IMR-90 (cell line): ENCODE measurements at regions not wholly inside any gene's neighbourhood (a gene's known extent, or its start where the extent isn't known, plus 50 kb on each side); places are given as distances from the start of the nearest gene placed in this dataset.

Source experiments
- ATAC-seq: fragments of 200-7000 bp; cut with Tn5 transposase; 2 replicates; pipeline ENCODE4 v1.9.1; 2020; ENCODE audit warnings: low read depth, mild to moderate bottlenecking, moderate library complexity
- BruUV-seq: library from RNA; stranded (reverse); fragments of 400-500 nt; replicated peaks from 2 replicates; lab custom pipeline; 2021; lab: Mats Ljungman, UMichigan
- CTCF ChIA-PET: fragments of 300-600 bp; formaldehyde crosslinking; extraction: SDS; loops from one replicate; lab custom pipeline; 2021; ENCODE audit warnings: antibody characterized with exemption; lab: Yijun Ruan, JAX
- POLR2A ChIA-PET: fragments of 300-600 bp; sonication (Branson Sonifier 250); formaldehyde crosslinking; loops from one replicate; lab custom pipeline; 2022; ENCODE audit warnings: antibody characterized with exemption; ENCODE audit not compliant: unreplicated experiment; lab: Charles Lee
- DNase-seq: peaks from one replicate; pipeline ENCODE4 v3.0.0; 2013
- H2AFZ ChIP-seq: replicated peaks from 2 replicates; pipeline ENCODE3; 2013; ENCODE audit warnings: low read length, mild to moderate bottlenecking; ENCODE audit not compliant: poor library complexity
- H2AK5ac ChIP-seq: 2 replicates; pipeline ENCODE4 v1.6.1; 2013; ENCODE audit warnings: low read depth, low read length, inconsistent platforms
- H2AK9ac ChIP-seq: replicated peaks from 2 replicates; pipeline ENCODE3; 2013; ENCODE audit warnings: mild to moderate bottlenecking, low read depth, low read length, moderate library complexity; ENCODE audit not compliant: poor library complexity
- H2BK120ac ChIP-seq: 2 replicates; pipeline ENCODE4 v1.6.1; 2013; ENCODE audit warnings: low read depth, low read length, inconsistent platforms
- H2BK15ac ChIP-seq: 3 replicates; pipeline ENCODE4 v1.6.1; 2013; ENCODE audit warnings: low read depth, low read length, inconsistent platforms
- H2BK20ac ChIP-seq: 2 replicates; pipeline ENCODE4 v1.6.1; 2013; ENCODE audit warnings: low read depth, mild to moderate bottlenecking, inconsistent platforms, low read length, moderate library complexity
- H2BK5ac ChIP-seq: 2 replicates; pipeline ENCODE4 v1.6.1; 2013; ENCODE audit warnings: mild to moderate bottlenecking, low read depth, low read length, inconsistent platforms; ENCODE audit not compliant: poor library complexity, severe bottlenecking
- H3K14ac ChIP-seq: replicated peaks from 2 replicates; pipeline ENCODE4 v1.6.1; 2013; ENCODE audit warnings: low read depth, low read length, inconsistent platforms
- H3K18ac ChIP-seq: 2 replicates; pipeline ENCODE4 v1.6.1; 2013; ENCODE audit warnings: low read depth, low read length, control low read depth
- H3K23ac ChIP-seq: 2 replicates; pipeline ENCODE4 v1.6.1; 2013; ENCODE audit warnings: low read depth, low read length, inconsistent platforms
- H3K27ac ChIP-seq: 2 replicates; pipeline ENCODE4 v1.5.1; 2013; ENCODE audit warnings: mild to moderate bottlenecking, control low read depth, low read length; ENCODE audit not compliant: insufficient read depth
- H3K27me3 ChIP-seq: 2 replicates; pipeline ENCODE4 v1.6.1; 2013; ENCODE audit warnings: low read length; ENCODE audit not compliant: control insufficient read depth, insufficient read depth
- H3K36me3 ChIP-seq: 2 replicates; pipeline ENCODE4 v1.6.1; 2013; ENCODE audit warnings: low read length, mixed read lengths; ENCODE audit not compliant: control insufficient read depth, insufficient read depth
- H3K4ac ChIP-seq: 2 replicates; pipeline ENCODE4 v1.6.1; 2013; ENCODE audit warnings: low read depth, low read length, inconsistent platforms
- H3K4me1 ChIP-seq: 2 replicates; pipeline ENCODE4 v1.6.1; 2013; ENCODE audit warnings: low read length, mixed read lengths; ENCODE audit not compliant: control insufficient read depth, insufficient read depth
- H3K4me2 ChIP-seq: 2 replicates; pipeline ENCODE4 v1.6.1; 2013; ENCODE audit warnings: low read depth, mild to moderate bottlenecking, control low read depth, low read length, moderate library complexity
- H3K4me3 ChIP-seq: 2 replicates; pipeline ENCODE4 v1.5.1; 2013; ENCODE audit warnings: low read depth, mild to moderate bottlenecking, control low read depth, low read length, moderate library complexity; ENCODE audit not compliant: insufficient read depth
- H3K56ac ChIP-seq: 2 replicates; pipeline ENCODE4 v1.6.1; 2013; ENCODE audit warnings: low read length, inconsistent platforms; ENCODE audit not compliant: insufficient read depth; ENCODE audit errors: extremely low read depth
- H3K79me1 ChIP-seq, 2 experiments: 2 replicates each; pipeline ENCODE4 v1.6.1; 2013; ENCODE audit warnings: low read length in 2 of 2, inconsistent platforms in 1 of 2, low read depth in 1 of 2
- H3K9ac ChIP-seq: 2 replicates; pipeline ENCODE4 v1.6.1; 2013; ENCODE audit warnings: low read depth, low read length, control low read depth
- H3K9me1 ChIP-seq: 2 replicates; pipeline ENCODE4 v1.6.1; 2013; ENCODE audit warnings: low read length, inconsistent platforms; ENCODE audit not compliant: insufficient read depth
- H3K9me3 ChIP-seq: 2 replicates; pipeline ENCODE4 v1.6.1; 2013; ENCODE audit warnings: low read length; ENCODE audit not compliant: control insufficient read depth, insufficient read depth
- H4K20me1 ChIP-seq: 2 replicates; pipeline ENCODE4 v1.6.1; 2013; ENCODE audit warnings: low read length, inconsistent platforms; ENCODE audit not compliant: insufficient read depth
- H4K5ac ChIP-seq: 2 replicates; pipeline ENCODE4 v1.6.1; 2013; ENCODE audit warnings: mild to moderate bottlenecking, low read depth, low read length, control low read depth
- H4K8ac ChIP-seq, 2 experiments: 2 replicates each; pipeline ENCODE4 v1.6.1; 2013; ENCODE audit warnings: low read depth in 2 of 2, low read length in 2 of 2, control low read depth in 1 of 2, inconsistent platforms in 1 of 2
- H4K91ac ChIP-seq: 2 replicates; pipeline ENCODE4 v1.6.1; 2013; ENCODE audit warnings: low read depth, low read length, inconsistent platforms; ENCODE audit not compliant: insufficient read depth
- CEBPB ChIP-seq: IDR thresholded peaks from 2 replicates; pipeline ENCODE4 v1.6.1; 2012; ENCODE audit warnings: low read depth, low read length, improper control_type of control experiment
- CHD1 ChIP-seq: IDR thresholded peaks from 2 replicates; pipeline ENCODE4 v1.6.1; 2012; ENCODE audit warnings: low read depth, low read length, improper control_type of control experiment
- ELK1 ChIP-seq: fragments of 150-350 bp; IDR thresholded peaks from 2 replicates; pipeline ENCODE4 v1.6.1; 2016; ENCODE audit warnings: low read depth, mild to moderate bottlenecking, low read length, moderate library complexity, borderline replicate concordance
- FOS ChIP-seq: fragments of 150-350 bp; IDR thresholded peaks from 2 replicates; pipeline ENCODE4 v1.6.1; 2016; ENCODE audit warnings: low read depth, low read length
- MAZ ChIP-seq: IDR thresholded peaks from 2 replicates; pipeline ENCODE4 v1.6.1; 2012; ENCODE audit warnings: low read depth, mild to moderate bottlenecking, low read length, improper control_type of control experiment, moderate library complexity, borderline replicate concordance
- RAD21 ChIP-seq: IDR thresholded peaks from 2 replicates; pipeline ENCODE4 v1.6.1; 2012; ENCODE audit warnings: low read length, improper control_type of control experiment
- RCOR1 ChIP-seq: IDR thresholded peaks from 2 replicates; pipeline ENCODE4 v1.6.1; 2012; ENCODE audit warnings: mild to moderate bottlenecking, low read length, improper control_type of control experiment; ENCODE audit not compliant: insufficient replicate concordance
- RFX5 ChIP-seq: IDR thresholded peaks from 2 replicates; pipeline ENCODE4 v1.8.0; 2012; ENCODE audit warnings: low read depth, mild to moderate bottlenecking, low read length, moderate library complexity
- USF2 ChIP-seq: fragments of 150-350 bp; IDR thresholded peaks from 2 replicates; pipeline ENCODE4 v1.6.1; 2017; ENCODE audit warnings: mild to moderate bottlenecking, antibody characterized with exemption, low read length, low read depth
- WGBS, 2 experiments: methylation state at CpG; one replicate each; pipeline versions ENCODE4 v1.1.5 to v1.1.7; 2013; ENCODE audit warnings: missing lambda C conversion rate in 2 of 2; ENCODE audit not compliant: insufficient read length in 1 of 2; ENCODE audit errors: extremely low coverage in 2 of 2; 5-methylcytosine and 5-hydroxymethylcytosine counted together
- dilution Hi-C: fragments of 300-500 bp; cut with HindIII; formaldehyde crosslinking; loops from one replicate; pipeline ENCODE4 v1.14.3; 2018; ENCODE audit warnings: low sequenced_read_pairs; ENCODE audit not compliant: unreplicated experiment
- in situ Hi-C: fragments of 300-500 bp; cut with MboI; formaldehyde crosslinking; loops from 3 replicates; pipeline ENCODE4 v1.14.3; 2019; ENCODE audit warnings: low sequenced_read_pairs, inconsistent platforms, mixed read lengths
- intact Hi-C: fragments of 100-400 bp; cut with micrococcal nuclease; formaldehyde crosslinking; loops from 2 replicates; pipeline ENCODE4 v1.10.0; 2022

- no peak overlapping the region for H4K8ac ChIP-seq
- intact Hi-C loops = no loop called here
- ATAC-seq (no peak), DNase-seq (no peak)
- ChIA-PET CTCF (no interaction called here), POLR2A (no interaction called here)
- WGBS, 2 experiments = no CpG with 5 or more reads among the region's 3 CpGs
- no peaks in the 10 kb centered on the region for H3K9me1 ChIP-seq
- H3K23ac ChIP-seq = no peak overlapping the region
- H3K4me2 ChIP-seq = no peak overlapping the region
- H3K9ac ChIP-seq = no peak overlapping the region
- H2AK5ac ChIP-seq = no peak overlapping the region
- no peaks in the 10 kb centered on the region for H3K9me3 ChIP-seq
- in situ Hi-C loops = no loop called here
- H2BK5ac ChIP-seq = no peak overlapping the region
- dilution Hi-C loops = no loop called here
- no TSS peak for BruUV-seq
- no peak overlapping the region for H3K18ac ChIP-seq
- no peaks in the 10 kb centered on the region for H3K27me3 ChIP-seq
- H2AK9ac ChIP-seq = no peak overlapping the region
- H4K20me1 ChIP-seq = no peaks in the 10 kb centered on the region
- H3K4me3 ChIP-seq = no peak overlapping the region
- no peak overlapping the region for H2BK15ac ChIP-seq
- H2BK20ac ChIP-seq = no peak overlapping the region
- H2AFZ ChIP-seq = no peak overlapping the region
- no peak overlapping the region for H4K5ac ChIP-seq
- H3K14ac ChIP-seq = no peak overlapping the region
- H4K91ac ChIP-seq = no peak overlapping the region
- no peak for TF ChIP-seq MAZ
- TF ChIP-seq RAD21 = no peak
- no peak for TF ChIP-seq FOS
- TF ChIP-seq RCOR1 = no peak
- no peak for TF ChIP-seq CEBPB
- TF ChIP-seq USF2 = no peak
- no peak for TF ChIP-seq ELK1
- TF ChIP-seq RFX5 = no peak
- TF ChIP-seq CHD1 = no peak
- no peaks in the 10 kb centered on the region for H3K36me3 ChIP-seq
- no peak overlapping the region for H3K27ac ChIP-seq
- H3K79me1 ChIP-seq = no peaks in the 10 kb centered on the region
- H3K56ac ChIP-seq = no peak overlapping the region
- H2BK120ac ChIP-seq = no peak overlapping the region
- H3K4me1 ChIP-seq = no peaks in the 10 kb centered on the region
- no peak overlapping the region for H3K4ac ChIP-seq
Measured at GRCh38 chr1:55861676-55862340, 646.6 kb upstream of the USP24 start.
